Endothelial cell of umbilical vein (primary cell): ENCODE measurements at regions not wholly inside any gene's neighbourhood (a gene's known extent, or its start where the extent isn't known, plus 50 kb on each side); places are given as distances from the start of the nearest gene placed in this dataset.

ENCODE experiments used
- BruUV-seq: library from RNA; stranded (reverse); fragments of 400-500 nt; replicated peaks from 2 replicates; lab custom pipeline; 2021; lab: Mats Ljungman, UMichigan
- CTCF ChIA-PET: fragments of 300-600, 350-600 bp; sonication (Branson Sonifier 250); formaldehyde crosslinking; loops from one replicate; lab custom pipeline; 2021; ENCODE audit warnings: antibody characterized with exemption, inconsistent platforms; lab: Charles Lee
- POLR2A ChIA-PET: fragments of 300-600, 350-600 bp; sonication (Branson Sonifier 250); formaldehyde crosslinking; loops from one replicate; lab custom pipeline; 2021; ENCODE audit warnings: antibody characterized with exemption, inconsistent platforms; lab: Charles Lee
- DNase-seq: peaks from one replicate; pipeline ENCODE4 v3.0.0-alpha.2; 2011; ENCODE audit warnings: low read depth, low spot score
- FAIRE-seq: peaks from 2 replicates; lab custom pipeline; 2011; peaks lifted over from hg19 to GRCh38; lab: Jason Lieb, UNC
- H2AFZ ChIP-seq: 2 replicates; pipeline ENCODE4 v1.6.0; 2012; ENCODE audit warnings: low read depth, low read length, control low read depth, inconsistent platforms
- H3K27ac ChIP-seq: 2 replicates; pipeline ENCODE4 v1.5.1; 2011; ENCODE audit warnings: low read depth, mild to moderate bottlenecking, control low read depth, low read length, moderate library complexity; ENCODE audit not compliant: insufficient read depth
- H3K27me3 ChIP-seq, 2 experiments: 2 replicates each; pipeline versions ENCODE4 v1.6.0 to v1.6.1; 2011; ENCODE audit warnings: low read length in 2 of 2, mixed read lengths in 1 of 2; ENCODE audit not compliant: control insufficient read depth in 2 of 2, insufficient read depth in 2 of 2
- H3K36me3 ChIP-seq, 2 experiments: 2 replicates in 1 of 2; 3 replicates in 1 of 2; pipeline ENCODE4 v1.5.1; 2011; ENCODE audit warnings: low read length in 2 of 2, mild to moderate bottlenecking in 1 of 2, moderate library complexity in 1 of 2; ENCODE audit not compliant: control insufficient read depth in 2 of 2, insufficient read depth in 2 of 2; ENCODE audit errors: extremely low read depth in 1 of 2
- H3K4me1 ChIP-seq: 3 replicates; pipeline ENCODE4 v1.5.1; 2011; ENCODE audit warnings: mild to moderate bottlenecking, low read length; ENCODE audit not compliant: control insufficient read depth, insufficient read depth; ENCODE audit errors: extremely low read depth
- H3K4me2 ChIP-seq: 2 replicates; pipeline ENCODE4 v1.6.1; 2011; ENCODE audit warnings: low read length, control low read depth, mixed read lengths; ENCODE audit not compliant: insufficient read depth
- H3K4me3 ChIP-seq, 3 experiments: fragments of 200-600 bp in 1 of 3; sonication (generic), shearing (Covaris generic) in 1 of 3; replicated peaks in 1 of 3; 2 replicates each; pipeline ENCODE4 v1.5.1; 2011 to 2016; ENCODE audit warnings: control low read depth in 3 of 3, low read length in 3 of 3, mild to moderate bottlenecking in 2 of 3, inconsistent platforms in 1 of 3, low read depth in 1 of 3, moderate library complexity in 1 of 3; ENCODE audit not compliant: insufficient read depth in 1 of 3
- H3K79me2 ChIP-seq: 2 replicates; pipeline ENCODE4 v1.6.0; 2012; ENCODE audit warnings: low read length, inconsistent platforms; ENCODE audit not compliant: control insufficient read depth, insufficient read depth
- H3K9ac ChIP-seq: replicated peaks from 2 replicates; pipeline ENCODE3; 2011; ENCODE audit warnings: low read length, control low read depth; ENCODE audit not compliant: insufficient read depth; ENCODE audit errors: extremely low read depth
- H3K9me1 ChIP-seq: replicated peaks from 3 replicates; pipeline ENCODE4 v1.6.0; 2011; ENCODE audit warnings: mild to moderate bottlenecking, low read length; ENCODE audit not compliant: control insufficient read depth, insufficient read depth; ENCODE audit errors: extremely low read depth
- H3K9me3 ChIP-seq: replicated peaks from 2 replicates; pipeline ENCODE4 v1.5.1; 2012; ENCODE audit warnings: low read length, inconsistent platforms; ENCODE audit not compliant: control insufficient read depth, insufficient read depth
- H4K20me1 ChIP-seq: replicated peaks from 2 replicates; pipeline ENCODE3; 2011; ENCODE audit warnings: mild to moderate bottlenecking, low read length; ENCODE audit not compliant: control insufficient read depth, insufficient read depth; ENCODE audit errors: extremely low read depth
- CTCF ChIP-seq, 2 donors: IDR thresholded peaks; 1 replicate in 1 of 2; 2 replicates in 1 of 2; pipeline ENCODE4 v1.5.1; 2011; ENCODE audit warnings: low read length in 2 of 2, mild to moderate bottlenecking in 2 of 2, moderate library complexity in 2 of 2, control low read depth in 1 of 2, inconsistent platforms in 1 of 2, low read depth in 1 of 2; ENCODE audit not compliant: insufficient read depth in 1 of 2; ENCODE audit errors: extremely low read depth in 1 of 2
- EZH2 ChIP-seq: IDR thresholded peaks from 2 replicates; pipeline ENCODE4 v1.6.1; 2012; ENCODE audit warnings: borderline replicate concordance, low read depth, mild to moderate bottlenecking, moderate library complexity, low read length, inconsistent platforms; ENCODE audit not compliant: severe bottlenecking
- FOS ChIP-seq: IDR thresholded peaks from 2 replicates; pipeline ENCODE4 v1.6.1; 2011; ENCODE audit warnings: mild to moderate bottlenecking, low read length, moderate library complexity, borderline replicate concordance; ENCODE audit not compliant: insufficient read depth
- GATA2 ChIP-seq: IDR thresholded peaks from 2 replicates; pipeline ENCODE4 v1.7.0; 2011; ENCODE audit warnings: low read depth, mild to moderate bottlenecking, moderate library complexity, mixed read lengths, low read length; ENCODE audit not compliant: insufficient read length, insufficient read depth
- MAX ChIP-seq: IDR thresholded peaks from 2 replicates; pipeline ENCODE4 v1.6.1; 2011; ENCODE audit not compliant: insufficient read depth, insufficient read length
- POLR2A ChIP-seq: IDR thresholded peaks from 2 replicates; pipeline ENCODE4 v1.6.1; 2012; ENCODE audit warnings: low read depth, mild to moderate bottlenecking, control low read depth, low read length
- POLR2AphosphoS5 ChIP-seq: IDR thresholded peaks from 2 replicates; pipeline ENCODE4 v1.6.1; 2012; ENCODE audit warnings: low read depth, mild to moderate bottlenecking, control low read depth, low read length, moderate library complexity; ENCODE audit not compliant: insufficient read depth
- dilution Hi-C: fragments of 300-500 bp; cut with MboI; formaldehyde crosslinking; loops from one replicate; pipeline ENCODE4 v1.15.0; 2019; ENCODE audit warnings: low sequenced_read_pairs; ENCODE audit not compliant: extremely low pct_ligation_motif_present
- intact Hi-C: fragments of 100-400 bp; cut with micrococcal nuclease; formaldehyde crosslinking; loops from one replicate; pipeline ENCODE4 v1.10.0; 2022

- dilution Hi-C loops (no loop called here), intact Hi-C loops (no loop called here)
- Histone ChIP-seq H2AFZ (no peak overlapping the region), H3K27ac (no peak overlapping the region), H3K36me3 (no peaks in the 10 kb centered on the region), H3K9me3 (no peaks in the 10 kb centered on the region), H3K4me2 (no peak overlapping the region), H3K4me1 (no peaks in the 10 kb centered on the region), H3K4me3 (no peak overlapping the region), H3K79me2 (no peaks in the 10 kb centered on the region), H3K9ac (no peak overlapping the region), H3K9me1 (no peaks in the 10 kb centered on the region), H4K20me1 (no peaks in the 10 kb centered on the region), H3K27me3 (no peaks in the 10 kb centered on the region)
- BruUV-seq = no TSS peak
- ChIA-PET CTCF (no interaction called here), POLR2A (no interaction called here)
- FAIRE-seq = no peak
- DNase-seq = no peak
- TF ChIP-seq EZH2 = no peak
- no peak for TF ChIP-seq POLR2A
- TF ChIP-seq MAX = no peak
- TF ChIP-seq FOS = no peak
- TF ChIP-seq CTCF (IDR thresholded peaks at IDR 0.05; ENCODE audit: extremely low read depth in 1 of 2, insufficient read depth in 1 of 2, low read depth in 1 of 2, low read length in 2 of 2) = no peak
- no peak for TF ChIP-seq POLR2AphosphoS5
- no peak for TF ChIP-seq GATA2
Observed at GRCh38 chr14:88064841-88065240, 59.9 kb downstream of the GPR65 start.
